HEK293 (cell line): ENCODE measurements at regions not wholly inside any gene's neighbourhood (a gene's known extent, or its start where the extent isn't known, plus 50 kb on each side); places are given as distances from the start of the nearest gene placed in this dataset.

Source experiments
- KLF16 ChIP-seq: fragments of 450-650 bp; formaldehyde crosslinking; IDR thresholded peaks from 2 replicates; pipeline ENCODE4 v1.5.1; 2017; ENCODE audit warnings: missing biosample characterization, missing genetic modification characterization
- MEIS1 ChIP-seq: sonication (generic); formaldehyde crosslinking; IDR thresholded peaks from 2 replicates; pipeline ENCODE4 v1.8.1; 2022; ENCODE audit warnings: missing genetic modification reagents, mild to moderate bottlenecking, borderline replicate concordance
- REST ChIP-seq: fragments of 450-650 bp; formaldehyde crosslinking; IDR thresholded peaks from 2 replicates; pipeline ENCODE4 v1.5.1; 2016; ENCODE audit warnings: missing biosample characterization, missing genetic modification characterization
- TCF7L2 ChIP-seq: IDR thresholded peaks from 2 replicates; pipeline ENCODE4 v1.6.1; 2011; ENCODE audit warnings: low read depth, mild to moderate bottlenecking, inconsistent platforms, low read length, moderate library complexity, borderline replicate concordance
- ZNF549 ChIP-seq: fragments of 450-650 bp; IDR thresholded peaks from 2 replicates; pipeline ENCODE4 v1.5.1; 2018; ENCODE audit warnings: missing biosample characterization, missing genetic modification characterization, mild to moderate bottlenecking, inconsistent platforms, moderate library complexity
- ZNF558 ChIP-seq: fragments of 450-650 bp; formaldehyde crosslinking; IDR thresholded peaks from 2 replicates; pipeline ENCODE4 v1.5.1; 2016; ENCODE audit warnings: missing biosample characterization, missing genetic modification characterization
- TF ChIP-seq, protein P1 (sequence below): fragments of 450-650 bp; formaldehyde crosslinking; IDR thresholded peaks from 2 replicates; pipeline ENCODE4 v1.5.1; 2016; ENCODE audit warnings: missing biosample characterization, missing genetic modification characterization
- TF ChIP-seq, protein P2 (sequence below): fragments of 450-650 bp; formaldehyde crosslinking; IDR thresholded peaks from 2 replicates; pipeline ENCODE4 v1.5.1; 2017; ENCODE audit warnings: missing biosample characterization, missing genetic modification characterization

DNA sequence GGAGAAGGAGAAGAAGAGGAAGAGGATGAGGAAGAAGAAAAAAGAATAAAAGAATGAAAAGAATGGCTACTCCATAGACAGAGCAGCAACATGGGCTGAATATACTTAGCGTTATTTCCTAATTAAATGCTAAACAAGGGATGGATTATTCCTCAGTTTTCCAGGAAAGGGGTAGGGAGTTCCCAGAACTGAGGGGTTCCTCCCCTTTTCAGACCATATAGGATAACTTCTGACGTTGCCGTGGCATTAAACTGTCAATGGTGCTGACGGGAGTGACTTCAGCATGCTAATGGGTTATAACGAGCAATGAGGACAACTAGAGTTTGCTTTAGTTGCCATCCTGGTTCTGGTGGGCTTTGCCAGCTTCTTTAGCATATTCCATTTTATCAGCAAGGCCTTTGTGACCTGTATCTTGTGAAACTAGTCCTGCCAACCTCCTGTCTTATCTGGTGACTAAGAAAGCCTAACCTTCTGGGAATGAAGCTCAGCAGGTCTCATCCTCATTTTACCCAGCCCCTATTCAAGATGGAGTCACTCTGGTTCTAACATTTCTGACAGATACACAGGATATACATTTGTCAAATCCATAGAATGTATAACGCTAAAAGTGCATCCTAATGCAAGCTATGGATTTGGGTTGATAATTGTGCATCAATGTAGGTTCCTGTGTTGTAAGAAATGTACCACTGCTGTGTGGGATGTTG, 152.3 kb downstream of the MAIP1 start:
- TF ChIP-seq, protein P1, sequence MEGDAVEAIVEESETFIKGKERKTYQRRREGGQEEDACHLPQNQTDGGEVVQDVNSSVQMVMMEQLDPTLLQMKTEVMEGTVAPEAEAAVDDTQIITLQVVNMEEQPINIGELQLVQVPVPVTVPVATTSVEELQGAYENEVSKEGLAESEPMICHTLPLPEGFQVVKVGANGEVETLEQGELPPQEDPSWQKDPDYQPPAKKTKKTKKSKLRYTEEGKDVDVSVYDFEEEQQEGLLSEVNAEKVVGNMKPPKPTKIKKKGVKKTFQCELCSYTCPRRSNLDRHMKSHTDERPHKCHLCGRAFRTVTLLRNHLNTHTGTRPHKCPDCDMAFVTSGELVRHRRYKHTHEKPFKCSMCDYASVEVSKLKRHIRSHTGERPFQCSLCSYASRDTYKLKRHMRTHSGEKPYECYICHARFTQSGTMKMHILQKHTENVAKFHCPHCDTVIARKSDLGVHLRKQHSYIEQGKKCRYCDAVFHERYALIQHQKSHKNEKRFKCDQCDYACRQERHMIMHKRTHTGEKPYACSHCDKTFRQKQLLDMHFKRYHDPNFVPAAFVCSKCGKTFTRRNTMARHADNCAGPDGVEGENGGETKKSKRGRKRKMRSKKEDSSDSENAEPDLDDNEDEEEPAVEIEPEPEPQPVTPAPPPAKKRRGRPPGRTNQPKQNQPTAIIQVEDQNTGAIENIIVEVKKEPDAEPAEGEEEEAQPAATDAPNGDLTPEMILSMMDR (tag by site-specific recombination), result no peak
- TF ChIP-seq TCF7L2, result no peak
- TF ChIP-seq ZNF549 (tag by site-specific recombination), result no peak
- no peak for TF ChIP-seq REST (tag by site-specific recombination)
- TF ChIP-seq, protein P2, sequence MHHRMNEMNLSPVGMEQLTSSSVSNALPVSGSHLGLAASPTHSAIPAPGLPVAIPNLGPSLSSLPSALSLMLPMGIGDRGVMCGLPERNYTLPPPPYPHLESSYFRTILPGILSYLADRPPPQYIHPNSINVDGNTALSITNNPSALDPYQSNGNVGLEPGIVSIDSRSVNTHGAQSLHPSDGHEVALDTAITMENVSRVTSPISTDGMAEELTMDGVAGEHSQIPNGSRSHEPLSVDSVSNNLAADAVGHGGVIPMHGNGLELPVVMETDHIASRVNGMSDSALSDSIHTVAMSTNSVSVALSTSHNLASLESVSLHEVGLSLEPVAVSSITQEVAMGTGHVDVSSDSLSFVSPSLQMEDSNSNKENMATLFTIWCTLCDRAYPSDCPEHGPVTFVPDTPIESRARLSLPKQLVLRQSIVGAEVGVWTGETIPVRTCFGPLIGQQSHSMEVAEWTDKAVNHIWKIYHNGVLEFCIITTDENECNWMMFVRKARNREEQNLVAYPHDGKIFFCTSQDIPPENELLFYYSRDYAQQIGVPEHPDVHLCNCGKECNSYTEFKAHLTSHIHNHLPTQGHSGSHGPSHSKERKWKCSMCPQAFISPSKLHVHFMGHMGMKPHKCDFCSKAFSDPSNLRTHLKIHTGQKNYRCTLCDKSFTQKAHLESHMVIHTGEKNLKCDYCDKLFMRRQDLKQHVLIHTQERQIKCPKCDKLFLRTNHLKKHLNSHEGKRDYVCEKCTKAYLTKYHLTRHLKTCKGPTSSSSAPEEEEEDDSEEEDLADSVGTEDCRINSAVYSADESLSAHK (tag by site-specific recombination), result no peak
- no peak for TF ChIP-seq ZNF558 (tag by site-specific recombination)
- TF ChIP-seq KLF16 (tag by site-specific recombination), result no peak
- no peak for TF ChIP-seq MEIS1
